ENCODE measurements at regions not wholly inside any gene's neighbourhood (a gene's known extent, or its start where the extent isn't known, plus 50 kb on each side); places are given as distances from the start of the nearest gene placed in this dataset.

DNA sequence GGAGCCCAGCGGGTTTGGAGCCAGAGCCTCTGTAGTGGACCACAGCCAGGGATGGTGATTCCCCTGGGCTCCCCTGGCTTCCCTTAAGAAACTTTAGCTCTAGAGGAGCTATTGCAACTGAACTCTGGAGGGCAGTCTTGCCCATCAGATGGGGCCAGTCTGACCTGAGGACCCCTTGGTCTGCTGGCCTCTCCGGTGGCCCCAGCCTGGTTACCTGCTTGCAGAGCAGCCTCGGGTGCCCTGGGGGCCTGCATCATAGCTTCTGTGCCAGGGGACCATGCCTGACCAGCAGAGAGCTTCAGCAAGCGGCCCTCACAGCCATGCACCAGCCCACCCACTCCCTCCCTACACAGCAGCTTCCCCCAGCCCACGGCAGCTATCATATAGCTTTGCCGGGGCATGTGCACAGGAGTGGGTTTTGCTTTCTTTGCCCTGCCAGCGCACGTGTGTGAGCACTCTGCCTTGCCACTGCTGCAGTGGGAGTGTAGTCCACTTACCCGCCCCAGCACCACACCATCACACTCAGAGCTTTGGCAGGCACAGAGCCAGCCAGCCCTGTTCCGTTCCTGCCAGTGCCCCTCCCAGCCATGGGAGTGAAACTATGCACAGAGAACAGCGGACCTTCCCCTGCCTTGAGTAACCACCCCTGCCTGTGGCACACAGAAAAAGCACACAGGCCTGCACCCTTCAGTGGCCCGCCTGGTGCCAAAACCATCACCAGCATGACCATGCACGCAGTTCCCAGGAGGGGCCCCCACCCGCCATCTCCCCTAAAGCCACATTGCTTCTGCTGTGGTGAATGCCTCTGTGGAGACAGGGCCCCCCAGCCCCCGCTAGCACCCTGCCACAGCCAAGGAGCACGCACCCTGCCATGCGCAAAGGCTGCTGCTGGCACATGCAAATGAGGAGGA, 442.9 kb upstream of the NEGR1 start:
- Histone ChIP-seq H3K27me3 (no peaks in the 10 kb centered on the region), H4K20me1 (no peaks in the 10 kb centered on the region), H3K4me3 (no peak overlapping the region), H3K9ac (no peak overlapping the region), H3K4me2 (no peak overlapping the region), H3K4me1 (no peaks in the 10 kb centered on the region), H3K36me3 (no peaks in the 10 kb centered on the region), H3K9me3 (replicated peaks in 1 of 11) (0 out of 22 replicates have a peak, but pooled peaks cover 0 to 3% (median 0%) of the 10 kb centered on the region in 11 experiments), H3K27ac (no peak overlapping the region)
- no peak for TF ChIP-seq Cebpa-rat (IDR thresholded peaks at IDR 0.05)

- no peaks in the 10 kb centered on the region for H3K9me3 ChIP-seq (replicated peaks in 1 of 11)
- H3K4me3 ChIP-seq = no peak overlapping the region
- no peaks in the 10 kb centered on the region for H3K36me3 ChIP-seq
- H3K27me3 ChIP-seq = no peaks in the 10 kb centered on the region
- no peaks in the 10 kb centered on the region for H3K4me1 ChIP-seq
- H3K9ac ChIP-seq = no peak overlapping the region
- no peaks in the 10 kb centered on the region for H4K20me1 ChIP-seq
- no peak for TF ChIP-seq Cebpa-rat (IDR thresholded peaks at IDR 0.05)
- no peak overlapping the region for H3K4me2 ChIP-seq
- H3K27ac ChIP-seq = no peak overlapping the region
Measured at GRCh38 chr1:72705921-72706320, 423.6 kb upstream of the NEGR1 start.

DNA sequence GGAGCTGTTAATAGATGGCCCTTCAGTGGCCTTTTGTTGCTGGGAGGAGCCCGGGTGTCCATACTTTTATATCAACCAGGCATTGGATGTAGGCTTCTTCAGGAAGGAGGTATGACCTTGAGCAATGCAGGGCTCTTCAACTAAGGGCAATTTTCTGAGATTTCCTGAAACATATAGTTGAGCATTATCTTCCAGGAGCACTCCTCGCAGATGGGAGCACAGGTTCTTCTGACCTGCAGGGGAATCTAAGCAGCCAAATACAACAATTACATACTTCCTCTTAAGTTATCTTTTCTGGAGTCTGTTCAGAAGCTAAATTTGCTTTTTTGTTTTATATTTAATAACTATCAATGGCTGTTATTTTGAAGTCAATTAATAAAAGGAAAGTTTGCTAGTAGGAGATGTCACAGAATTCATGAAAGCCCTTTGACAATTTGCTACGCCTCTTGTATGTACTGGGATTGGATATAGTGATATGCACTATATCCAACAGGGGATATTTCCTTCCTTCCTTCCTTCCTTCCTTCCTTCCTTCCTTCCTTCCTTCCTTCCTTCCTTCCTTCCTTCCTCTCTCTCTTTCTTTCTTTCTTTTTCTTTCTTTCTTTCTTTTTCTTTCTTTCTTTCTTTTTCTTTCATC, 422.6 kb upstream of the NEGR1 start:
- Histone ChIP-seq H3K4me2 (no peak overlapping the region), H3K9me3 (replicated peaks in 1 of 11) (no peaks in the 10 kb centered on the region), H3K27me3 (no peaks in the 10 kb centered on the region), H3K4me1 (no peaks in the 10 kb centered on the region), H3K9ac (no peak overlapping the region), H3K36me3 (no peaks in the 10 kb centered on the region), H3K4me3 (no peak overlapping the region), H4K20me1 (no peaks in the 10 kb centered on the region), H3K27ac (no peak overlapping the region)
- TF ChIP-seq Cebpa-rat (IDR thresholded peaks at IDR 0.05) = no peak

GRCh38 chr1:72697410-72697809, 415.1 kb upstream of the NEGR1 start:
- H3K9me3 ChIP-seq (replicated peaks in 1 of 11) = peaks cover 0 to 19% (median 12%) of the 10 kb centered on the region in 11 experiments; a peak in 16 of 22 replicates
- no peaks in the 10 kb centered on the region for H4K20me1 ChIP-seq
- H3K4me2 ChIP-seq = no peak overlapping the region
- no peaks in the 10 kb centered on the region for H3K36me3 ChIP-seq
- TF ChIP-seq Cebpa-rat (IDR thresholded peaks at IDR 0.05) = no peak
- H3K9ac ChIP-seq = no peak overlapping the region
- H3K4me1 ChIP-seq = no peaks in the 10 kb centered on the region
- no peak overlapping the region for H3K4me3 ChIP-seq
- H3K27ac ChIP-seq = no peak overlapping the region
- no peaks in the 10 kb centered on the region for H3K27me3 ChIP-seq

DNA sequence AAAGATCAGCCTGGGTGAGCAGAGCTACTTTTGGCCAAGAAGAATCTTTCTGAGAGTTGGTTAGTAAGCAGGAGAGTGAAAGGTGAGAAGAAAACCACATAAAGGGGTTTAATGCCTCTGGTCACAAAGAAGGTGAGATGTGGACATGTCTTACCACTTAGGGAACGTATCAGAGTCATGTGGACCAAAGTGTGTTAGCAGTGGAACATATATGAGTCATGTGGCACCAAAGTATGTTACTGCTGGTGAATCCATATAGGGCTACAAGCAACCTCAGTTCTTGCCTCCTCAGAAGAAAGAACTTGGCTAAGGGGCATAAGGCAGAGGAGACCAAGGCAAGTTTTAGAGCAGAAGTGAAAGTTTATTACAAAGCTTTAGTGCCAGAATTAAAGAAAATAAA, 411.6 kb upstream of the NEGR1 start:
- Histone ChIP-seq H3K9ac (no peak overlapping the region), H3K9me3 (replicated peaks in 1 of 11) (peaks cover 22 to 43% (median 35%) of the 10 kb centered on the region in 11 experiments), H3K4me1 (no peaks in the 10 kb centered on the region), H3K4me3 (no peak overlapping the region), H3K27ac (no peak overlapping the region), H4K20me1 (no peaks in the 10 kb centered on the region), H3K27me3 (no peaks in the 10 kb centered on the region), H3K36me3 (no peaks in the 10 kb centered on the region), H3K4me2 (no peak overlapping the region)
- no peak for TF ChIP-seq Cebpa-rat (IDR thresholded peaks at IDR 0.05)

- H3K9me3 ChIP-seq (replicated peaks in 1 of 11) = peaks cover 22 to 43% (median 35%) of the 10 kb centered on the region in 11 experiments
- no peak for TF ChIP-seq Cebpa-rat (IDR thresholded peaks at IDR 0.05)
- no peaks in the 10 kb centered on the region for H3K27me3 ChIP-seq
- no peaks in the 10 kb centered on the region for H4K20me1 ChIP-seq
- H3K4me1 ChIP-seq = no peaks in the 10 kb centered on the region
- no peaks in the 10 kb centered on the region for H3K36me3 ChIP-seq
- no peak overlapping the region for H3K4me2 ChIP-seq
- H3K27ac ChIP-seq = no peak overlapping the region
- H3K9ac ChIP-seq = no peak overlapping the region
- H3K4me3 ChIP-seq = no peak overlapping the region
Measured at GRCh38 chr1:72693376-72693775, 411.0 kb upstream of the NEGR1 start.

- H3K27ac ChIP-seq = no peak overlapping the region
- no peaks in the 10 kb centered on the region for H3K36me3 ChIP-seq
- H3K4me2 ChIP-seq = no peak overlapping the region
- H3K9me3 ChIP-seq (replicated peaks in 1 of 11) = peaks cover 22 to 55% (median 41%) of the 10 kb centered on the region in 11 experiments
- H3K4me3 ChIP-seq = no peak overlapping the region
- H4K20me1 ChIP-seq = no peaks in the 10 kb centered on the region
- no peak for TF ChIP-seq Cebpa-rat (IDR thresholded peaks at IDR 0.05)
- H3K4me1 ChIP-seq = 0 out of 20 replicates have a peak, but pooled peaks cover 0 to 2% (median 0%) of the 10 kb centered on the region in 10 experiments
- no peak overlapping the region for H3K9ac ChIP-seq
- H3K27me3 ChIP-seq = no peaks in the 10 kb centered on the region
Measured at GRCh38 chr1:72690871-72691270, 408.5 kb upstream of the NEGR1 start.

GRCh38 chr1:72678683-72679082, 396.3 kb upstream of the NEGR1 start:
- H4K20me1 ChIP-seq = no peaks in the 10 kb centered on the region
- no peak overlapping the region for H3K4me3 ChIP-seq
- H3K9me3 ChIP-seq (replicated peaks in 1 of 11) = no peaks in the 10 kb centered on the region
- TF ChIP-seq Cebpa-rat (IDR thresholded peaks at IDR 0.05) = no peak
- no peaks in the 10 kb centered on the region for H3K4me1 ChIP-seq
- no peak overlapping the region for H3K4me2 ChIP-seq
- H3K36me3 ChIP-seq = no peaks in the 10 kb centered on the region
- no peaks in the 10 kb centered on the region for H3K27me3 ChIP-seq
- H3K27ac ChIP-seq = no peak overlapping the region
- no peak overlapping the region for H3K9ac ChIP-seq

DNA sequence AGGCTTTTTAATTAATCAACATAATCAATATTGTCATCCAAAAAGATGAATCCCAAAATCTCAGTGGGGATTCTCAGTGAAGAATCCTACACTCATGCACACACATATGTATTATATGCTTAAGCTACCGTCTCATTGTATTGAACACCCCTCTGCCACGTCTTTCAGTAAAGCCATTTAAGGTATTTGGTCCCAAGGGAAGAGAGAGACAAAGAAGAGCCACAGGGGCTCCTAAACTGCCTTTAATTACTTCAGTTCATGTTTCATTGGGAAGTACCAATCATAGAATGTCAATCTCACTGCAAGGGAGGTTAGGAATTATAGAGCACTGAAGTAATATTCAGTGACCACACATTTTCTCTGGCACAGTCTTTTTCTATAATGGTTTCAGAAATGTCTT, 388.6 kb upstream of the NEGR1 start:
- no peaks in the 10 kb centered on the region for H3K36me3 ChIP-seq
- no peaks in the 10 kb centered on the region for H3K4me1 ChIP-seq
- H3K27me3 ChIP-seq = no peaks in the 10 kb centered on the region
- no peak overlapping the region for H3K4me3 ChIP-seq
- TF ChIP-seq Cebpa-rat (IDR thresholded peaks at IDR 0.05) = no peak
- no peaks in the 10 kb centered on the region for H4K20me1 ChIP-seq
- H3K27ac ChIP-seq = no peak overlapping the region
- no peak overlapping the region for H3K9ac ChIP-seq
- no peak overlapping the region for H3K4me2 ChIP-seq
- no peaks in the 10 kb centered on the region for H3K9me3 ChIP-seq (replicated peaks in 1 of 11)

DNA sequence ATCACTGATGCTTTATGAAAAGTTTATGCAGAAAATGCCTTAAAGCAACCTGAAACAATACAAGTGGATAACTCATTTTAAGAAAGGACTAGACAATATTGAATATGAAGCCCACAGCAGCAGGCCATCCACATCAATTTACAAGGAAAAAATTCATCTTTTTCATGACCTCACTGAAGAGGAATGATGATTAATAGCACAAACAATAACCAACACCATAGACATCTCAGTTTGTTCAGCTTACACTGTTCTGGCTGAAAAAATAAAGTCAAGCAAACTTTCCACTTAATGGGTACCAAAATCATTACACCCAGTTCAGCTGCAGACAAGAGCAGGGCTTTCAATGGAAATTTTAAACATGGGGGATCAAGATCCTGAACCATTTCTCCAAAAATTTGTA, 380.6 kb upstream of the NEGR1 start:
- Histone ChIP-seq H3K9me3 (replicated peaks in 1 of 11) (no peaks in the 10 kb centered on the region), H4K20me1 (no peaks in the 10 kb centered on the region), H3K36me3 (no peaks in the 10 kb centered on the region), H3K9ac (no peak overlapping the region), H3K27me3 (no peaks in the 10 kb centered on the region), H3K27ac (no peak overlapping the region), H3K4me1 (no peaks in the 10 kb centered on the region), H3K4me3 (no peak overlapping the region), H3K4me2 (no peak overlapping the region)
- no peak for TF ChIP-seq Cebpa-rat (IDR thresholded peaks at IDR 0.05)
